Pancreas (tissue), 10 donors: ENCODE measurements at regions not wholly inside any gene's neighbourhood (a gene's known extent, or its start where the extent isn't known, plus 50 kb on each side); places are given as distances from the start of the nearest gene placed in this dataset.

Experiments used
- ATAC-seq, 4 donors: fragments of 200-7000 bp; cut with Tn5 transposase; one replicate each; pipeline versions ENCODE4 v1.8.0 to v1.9.1; 2020; ENCODE audit warnings: mild to moderate bottlenecking in 4 of 4, moderate library complexity in 4 of 4
- DNase-seq, 6 donors: peaks; one replicate each; pipeline ENCODE4 v3.0.0-alpha.2; 2020
- FAIRE-seq: peaks from 2 replicates; lab custom pipeline; 2012; peaks lifted over from hg19 to GRCh38; lab: Jason Lieb, UNC
- H3K27ac ChIP-seq, 4 donors: fragments of 200-600 bp; sonication (generic); 1 replicate in 3 of 4; 2 replicates in 1 of 4; pipeline versions ENCODE4 v1.5.0 to v1.8.0; 2020
- H3K27me3 ChIP-seq, 4 donors: fragments of 200-600 bp; one replicate each; pipeline ENCODE4 v1.8.0; 2021
- H3K36me3 ChIP-seq, 3 donors: fragments of 200-600 bp; sonication (generic) in 1 of 3; one replicate each; pipeline versions ENCODE4 v1.5.0 to v1.8.0; 2020 to 2021
- H3K4me1 ChIP-seq, 3 donors: fragments of 200-600 bp; one replicate each; pipeline ENCODE4 v1.8.0; 2021
- H3K4me3 ChIP-seq, 4 donors: fragments of 200-600 bp; sonication (generic) in 2 of 4; one replicate each; pipeline versions ENCODE4 v1.5.0 to v1.8.0; 2020 to 2021
- H3K9me3 ChIP-seq, 4 donors: fragments of 200-600 bp; one replicate each; pipeline ENCODE4 v1.8.0; 2021
- WGBS, 2 donors: extraction: QIAGEN DNeasy Blood & Tissue Kit; methylation state at CpG; one replicate each; pipeline ENCODE4 v1.1.7; 2013; 5-methylcytosine and 5-hydroxymethylcytosine counted together
- intact Hi-C, 3 donors: fragments of 100-400 bp; cut with DNase I; formaldehyde crosslinking; loops; one replicate each; pipeline versions ENCODE4 v1.11.1 to v1.14.2; 2022
- TF ChIP-seq, protein P1 (sequence below), 4 donors: fragments of 200-600 bp; sonication (generic) in 3 of 4; IDR thresholded peaks; one replicate each; pipeline versions ENCODE4 v1.5.0 to v1.8.0; 2021; ENCODE audit warnings: antibody characterized with exemption in 4 of 4
- donor health status: healthy with polysubstance abuse.
- donor health status: DM: no; HTN: no; CAD: no; lungs with moderate emphysema.
- donor health status: DM: no; HTN: no; CAD: no.
- donor health status: control.
- donor health status: control.
- donor health status: Bipolar disorder and iron deficiency.
- donor health status: DM: yes; HTN: yes; CAD: no.
- donor health status: DM: no; HTN: no; CAD: no.
- donor health status: DM: no; HTN: no; CAD: no.
- donor health status: DM: yes; HTN: yes; CAD: no.

GRCh38 chr9:108783731-108784495 lies 71.9 kb downstream of the ACTL7B start:
- DNase-seq (no peak), FAIRE-seq (no peak), ATAC-seq (peak in 1 of 4 donors; percentile 18)
- TF ChIP-seq, protein P1, sequence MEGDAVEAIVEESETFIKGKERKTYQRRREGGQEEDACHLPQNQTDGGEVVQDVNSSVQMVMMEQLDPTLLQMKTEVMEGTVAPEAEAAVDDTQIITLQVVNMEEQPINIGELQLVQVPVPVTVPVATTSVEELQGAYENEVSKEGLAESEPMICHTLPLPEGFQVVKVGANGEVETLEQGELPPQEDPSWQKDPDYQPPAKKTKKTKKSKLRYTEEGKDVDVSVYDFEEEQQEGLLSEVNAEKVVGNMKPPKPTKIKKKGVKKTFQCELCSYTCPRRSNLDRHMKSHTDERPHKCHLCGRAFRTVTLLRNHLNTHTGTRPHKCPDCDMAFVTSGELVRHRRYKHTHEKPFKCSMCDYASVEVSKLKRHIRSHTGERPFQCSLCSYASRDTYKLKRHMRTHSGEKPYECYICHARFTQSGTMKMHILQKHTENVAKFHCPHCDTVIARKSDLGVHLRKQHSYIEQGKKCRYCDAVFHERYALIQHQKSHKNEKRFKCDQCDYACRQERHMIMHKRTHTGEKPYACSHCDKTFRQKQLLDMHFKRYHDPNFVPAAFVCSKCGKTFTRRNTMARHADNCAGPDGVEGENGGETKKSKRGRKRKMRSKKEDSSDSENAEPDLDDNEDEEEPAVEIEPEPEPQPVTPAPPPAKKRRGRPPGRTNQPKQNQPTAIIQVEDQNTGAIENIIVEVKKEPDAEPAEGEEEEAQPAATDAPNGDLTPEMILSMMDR (IDR thresholded peaks at IDR 0.05): no peak
- H3K27ac ChIP-seq: no peak overlapping the region
- H3K27me3 ChIP-seq: no peaks in the 10 kb centered on the region
- H3K4me1 ChIP-seq: no peaks in the 10 kb centered on the region
- no peaks in the 10 kb centered on the region for H3K9me3 ChIP-seq
- H3K36me3 ChIP-seq: no peaks in the 10 kb centered on the region
- H3K4me3 ChIP-seq: no peak overlapping the region
- intact Hi-C loops: no loop called here
- WGBS, 2 donors: 50 to 51% methylated on average over 14 of the region's 14 CpGs

DNA sequence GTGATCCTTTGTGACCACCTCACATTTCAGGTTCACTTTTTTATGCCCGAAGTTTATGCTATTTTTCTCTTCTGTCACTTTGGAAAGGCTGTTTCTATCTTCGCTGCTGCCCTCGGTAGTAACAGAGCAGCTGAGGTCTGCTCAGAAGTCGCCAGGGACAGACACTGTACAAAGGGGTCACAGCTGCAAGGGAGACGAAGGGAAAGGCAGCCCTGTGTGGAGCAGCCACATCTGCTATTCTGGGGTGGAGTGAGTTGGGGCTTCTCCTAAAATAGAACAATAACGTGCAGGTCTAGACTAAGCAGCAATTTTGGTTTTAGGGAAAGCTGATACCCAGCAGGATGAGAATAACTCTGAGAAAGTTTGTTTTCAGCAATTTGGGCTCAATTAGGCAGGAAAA lies 72.5 kb downstream of the ACTL7B start:
- Histone ChIP-seq H3K36me3 (no peaks in the 10 kb centered on the region), H3K9me3 (no peaks in the 10 kb centered on the region), H3K27ac (no peak overlapping the region), H3K4me1 (no peaks in the 10 kb centered on the region), H3K27me3 (no peaks in the 10 kb centered on the region), H3K4me3 (no peak overlapping the region)
- WGBS, 2 donors: 58 to 64% methylated on average over 6 of the region's 6 CpGs
- intact Hi-C loops: no loop called here
- FAIRE-seq (no peak), ATAC-seq (no peak), DNase-seq (no peak)
- TF ChIP-seq, protein P1 (IDR thresholded peaks at IDR 0.05): no peak

GRCh38 chr9:108780942-108781734 lies 74.6 kb downstream of the ACTL7B start:
- TF ChIP-seq, protein P1 (IDR thresholded peaks at IDR 0.05): no peak
- DNase-seq: no peak
- intact Hi-C loops: no loop called here
- H3K27me3 ChIP-seq: no peaks in the 10 kb centered on the region
- H3K9me3 ChIP-seq: no peaks in the 10 kb centered on the region
- ATAC-seq: no peak
- H3K4me1 ChIP-seq: no peaks in the 10 kb centered on the region
- H3K27ac ChIP-seq: no peak overlapping the region
- WGBS, 2 donors: 23 to 27% methylated on average over 11 of the region's 11 CpGs
- no peaks in the 10 kb centered on the region for H3K36me3 ChIP-seq
- no peak overlapping the region for H3K4me3 ChIP-seq
- no peak for FAIRE-seq

- no peak for DNase-seq
- H3K9me3 ChIP-seq: no peaks in the 10 kb centered on the region
- intact Hi-C loops: no loop called here
- 70 to 72% methylated on average over 10 of the region's 10 CpGs for WGBS, 2 donors
- H3K27ac ChIP-seq: no peak overlapping the region
- H3K27me3 ChIP-seq: no peaks in the 10 kb centered on the region
- H3K36me3 ChIP-seq: no peaks in the 10 kb centered on the region
- H3K4me1 ChIP-seq: no peaks in the 10 kb centered on the region
- ATAC-seq: no peak
- H3K4me3 ChIP-seq: no peak overlapping the region
- TF ChIP-seq, protein P1 (IDR thresholded peaks at IDR 0.05): no peak
- FAIRE-seq: no peak
Measured at GRCh38 chr9:108779551-108780325, 76.0 kb downstream of the ACTL7B start.
